ENCODE measurements at regions not wholly inside any gene's neighbourhood (a gene's known extent, or its start where the extent isn't known, plus 50 kb on each side); places are given as distances from the start of the nearest gene placed in this dataset.

GRCh38 chr7:128177768-128178550 is 63.1 kb upstream of the LEP start:
- TF ChIP-seq CTCF (conservative IDR thresholded peaks at IDR 0.05; ENCODE audit: low read depth, low read length), result no peak
- Histone ChIP-seq H4K20me1 (ENCODE audit: insufficient read depth) (no peaks in the 10 kb centered on the region), H3K4me2 (no peak overlapping the region), H3K36me3 (ENCODE audit: insufficient read depth) (no peaks in the 10 kb centered on the region), H3K79me2 (ENCODE audit: insufficient read depth, low read depth) (no peaks in the 10 kb centered on the region), H3K27ac (no peak overlapping the region), H3K4me3 (IDR thresholded peaks at IDR 0.05; ENCODE audit: insufficient read depth, low read depth, low read length) (no peak overlapping the region), H3K27me3 (ENCODE audit: insufficient read depth, low read depth) (no peaks in the 10 kb centered on the region), H3K4me1 (ENCODE audit: low read depth, poor library complexity, severe bottlenecking) (peaks cover 3% of the 10 kb centered on the region), H2AFZ (ENCODE audit: low read depth) (no peak overlapping the region), H3K9ac (no peak overlapping the region)

GRCh38 chr7:128178611-128179010 is 62.5 kb upstream of the LEP start:
- no peak for TF ChIP-seq CTCF (conservative IDR thresholded peaks at IDR 0.05; ENCODE audit: low read depth, low read length)
- H3K36me3 ChIP-seq (ENCODE audit: insufficient read depth), result no peaks in the 10 kb centered on the region
- no peaks in the 10 kb centered on the region for H3K4me1 ChIP-seq (ENCODE audit: low read depth, poor library complexity, severe bottlenecking)
- no peak overlapping the region for H3K4me2 ChIP-seq
- H2AFZ ChIP-seq (ENCODE audit: low read depth), result no peak overlapping the region
- H3K9ac ChIP-seq, result no peak overlapping the region
- no peak overlapping the region for H3K27ac ChIP-seq
- no peaks in the 10 kb centered on the region for H3K27me3 ChIP-seq (ENCODE audit: insufficient read depth, low read depth)
- no peak overlapping the region for H3K4me3 ChIP-seq (IDR thresholded peaks at IDR 0.05; ENCODE audit: insufficient read depth, low read depth, low read length)
- H3K79me2 ChIP-seq (ENCODE audit: insufficient read depth, low read depth), result no peaks in the 10 kb centered on the region
- H4K20me1 ChIP-seq (ENCODE audit: insufficient read depth), result no peaks in the 10 kb centered on the region

- no peak overlapping the region for H3K4me2 ChIP-seq
- H3K36me3 ChIP-seq (ENCODE audit: insufficient read depth), result no peaks in the 10 kb centered on the region
- no peak overlapping the region for H3K27ac ChIP-seq
- no peaks in the 10 kb centered on the region for H4K20me1 ChIP-seq (ENCODE audit: insufficient read depth)
- TF ChIP-seq CTCF (conservative IDR thresholded peaks at IDR 0.05; ENCODE audit: low read depth, low read length), result no peak
- H3K27me3 ChIP-seq (ENCODE audit: insufficient read depth, low read depth), result no peaks in the 10 kb centered on the region
- no peaks in the 10 kb centered on the region for H3K79me2 ChIP-seq (ENCODE audit: insufficient read depth, low read depth)
- no peaks in the 10 kb centered on the region for H3K4me1 ChIP-seq (ENCODE audit: low read depth, poor library complexity, severe bottlenecking)
- no peak overlapping the region for H2AFZ ChIP-seq (ENCODE audit: low read depth)
- no peak overlapping the region for H3K4me3 ChIP-seq (IDR thresholded peaks at IDR 0.05; ENCODE audit: insufficient read depth, low read depth, low read length)
- H3K9ac ChIP-seq, result no peak overlapping the region
Measured at GRCh38 chr7:128188396-128189230, 52.5 kb upstream of the LEP start.

GRCh38 chr7:128189231-128189930 is 51.7 kb upstream of the LEP start:
- Histone ChIP-seq H3K36me3 (ENCODE audit: insufficient read depth) (no peaks in the 10 kb centered on the region), H4K20me1 (ENCODE audit: insufficient read depth) (no peaks in the 10 kb centered on the region), H3K27ac (no peak overlapping the region)

More at GRCh38 chr7:128189231-128189930, 51.7 kb upstream of the LEP start:
- H2AFZ ChIP-seq (ENCODE audit: low read depth), result no peak overlapping the region
- no peaks in the 10 kb centered on the region for H3K79me2 ChIP-seq (ENCODE audit: insufficient read depth, low read depth)
- H3K4me2 ChIP-seq, result no peak overlapping the region
- H3K4me1 ChIP-seq (ENCODE audit: low read depth, poor library complexity, severe bottlenecking), result no peaks in the 10 kb centered on the region
- no peak overlapping the region for H3K4me3 ChIP-seq (IDR thresholded peaks at IDR 0.05; ENCODE audit: insufficient read depth, low read depth, low read length)
- no peak for TF ChIP-seq CTCF (conservative IDR thresholded peaks at IDR 0.05; ENCODE audit: low read depth, low read length)
- H3K27me3 ChIP-seq (ENCODE audit: insufficient read depth, low read depth), result no peaks in the 10 kb centered on the region
- H3K9ac ChIP-seq, result no peak overlapping the region

All from KMS-11 (cell line).